ENCODE measurements at regions not wholly inside any gene's neighbourhood (a gene's known extent, or its start where the extent isn't known, plus 50 kb on each side); places are given as distances from the start of the nearest gene placed in this dataset.

- TF ChIP-seq CTCF (IDR thresholded peaks at IDR 0.05), result no peak
- no peak for TF ChIP-seq POLR2A (IDR thresholded peaks at IDR 0.05)
These were observed 526.3 kb downstream of the MATN1 start for GRCh38 chr1:30196872-30197638.

Measured in ovary (tissue), 3 donors.